HG02588 (cell line): ENCODE measurements at regions not wholly inside any gene's neighbourhood (a gene's known extent, or its start where the extent isn't known, plus 50 kb on each side); places are given as distances from the start of the nearest gene placed in this dataset.

Experiments
- ATAC-seq: cut with Tn5 transposase; IDR thresholded peaks from one replicate; pipeline ENCODE4 v1.9.1; 2021; ENCODE audit warnings: mild to moderate bottlenecking, moderate library complexity; ENCODE audit not compliant: unreplicated experiment

DNA sequence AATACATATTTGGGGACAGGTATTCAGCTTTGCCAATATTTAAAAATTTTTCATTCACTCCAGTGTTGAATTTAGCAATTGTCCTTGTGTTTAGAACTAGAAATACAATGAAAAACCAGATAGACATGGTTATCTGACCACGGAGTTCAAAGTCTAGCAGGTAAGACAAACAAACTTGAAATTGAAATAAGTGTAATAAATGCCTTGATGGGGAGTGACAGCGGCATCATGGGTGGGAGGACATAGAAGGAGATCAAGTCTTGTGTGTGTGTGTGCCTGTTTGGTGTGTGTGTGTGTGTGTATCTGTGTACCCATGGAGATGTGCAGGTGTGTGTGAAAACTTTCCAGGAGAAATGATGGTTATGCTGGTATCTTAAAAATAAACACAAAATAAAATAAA is 750.0 kb upstream of the CITED2 start:
- ATAC-seq = no peak

DNA sequence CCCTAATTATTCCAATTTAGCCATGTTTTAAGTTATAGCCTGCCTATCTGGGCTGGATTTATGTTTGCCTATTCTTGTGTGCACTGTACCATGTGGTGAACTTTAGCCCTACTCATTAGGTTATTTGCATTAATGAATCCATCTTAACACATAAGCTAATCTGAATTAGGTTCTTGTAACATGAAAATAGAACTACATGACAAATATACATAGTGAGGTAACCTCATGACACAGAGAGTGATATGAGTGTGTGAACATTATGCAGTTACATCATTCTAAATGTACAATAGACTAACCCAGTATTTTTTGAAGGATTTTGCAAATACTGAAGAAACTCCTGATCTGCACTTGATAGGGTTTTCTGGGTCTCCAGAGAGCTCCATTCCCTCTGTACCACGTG is 733.7 kb upstream of the CITED2 start:
- no peak for ATAC-seq

DNA sequence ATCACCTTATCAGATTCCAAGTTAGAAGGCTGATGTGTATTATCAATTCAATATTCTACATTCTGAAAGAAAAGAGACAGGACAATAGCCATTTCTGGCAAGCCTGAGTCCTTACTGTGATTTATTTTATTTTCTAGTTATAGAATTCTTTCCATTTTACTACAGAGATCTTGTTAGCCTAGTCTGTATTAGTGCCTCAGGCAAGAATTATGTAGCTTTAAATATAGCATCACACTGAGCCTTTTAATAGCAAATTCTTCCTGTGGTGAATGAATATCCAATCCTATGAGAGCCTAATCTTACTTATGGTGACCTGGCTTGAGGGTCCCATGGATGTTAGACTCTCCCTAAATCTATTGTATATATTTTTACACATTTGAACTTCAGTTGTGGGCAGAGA is 732.8 kb upstream of the CITED2 start:
- no peak for ATAC-seq

DNA sequence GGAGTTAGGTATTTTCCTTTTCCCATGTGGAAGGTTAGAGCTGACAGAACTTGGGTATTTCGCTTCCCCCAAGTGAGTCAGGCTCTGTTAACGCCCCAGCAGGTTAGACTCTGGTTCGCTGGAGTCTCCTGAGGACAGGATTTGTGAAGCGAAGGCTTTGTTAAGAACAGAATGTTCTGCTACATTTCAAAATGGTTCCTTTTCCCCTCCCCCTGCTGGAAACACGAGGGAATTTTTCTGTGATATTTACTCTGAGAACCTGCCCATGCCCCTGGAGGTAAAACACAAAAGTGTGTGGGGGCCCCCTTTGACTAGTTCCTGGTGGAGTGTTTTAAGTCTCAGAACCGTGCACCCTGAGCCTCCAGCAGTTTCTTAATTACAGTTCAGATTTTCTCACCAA is 731.4 kb upstream of the CITED2 start:
- no peak for ATAC-seq

DNA sequence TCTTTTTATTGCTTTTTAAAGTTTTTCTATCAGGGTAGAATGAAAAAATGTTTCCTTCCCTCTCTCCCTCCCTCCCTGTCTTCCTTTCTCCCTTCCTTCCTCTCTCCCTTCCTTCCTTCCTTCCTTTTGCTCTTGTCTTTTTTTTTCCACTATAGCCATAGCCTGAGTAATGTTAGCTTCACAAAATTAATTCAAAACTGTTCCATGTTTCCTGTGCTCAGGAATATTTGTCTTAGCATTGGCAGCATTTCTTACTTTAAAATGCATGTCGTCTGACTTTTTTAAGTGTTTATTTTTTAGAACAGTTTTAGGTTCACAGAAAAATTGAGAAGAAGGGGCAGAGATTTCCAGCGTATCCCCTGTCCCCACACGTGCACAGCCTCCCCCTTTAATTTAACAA is 730.8 kb upstream of the CITED2 start:
- ATAC-seq = no peak

DNA sequence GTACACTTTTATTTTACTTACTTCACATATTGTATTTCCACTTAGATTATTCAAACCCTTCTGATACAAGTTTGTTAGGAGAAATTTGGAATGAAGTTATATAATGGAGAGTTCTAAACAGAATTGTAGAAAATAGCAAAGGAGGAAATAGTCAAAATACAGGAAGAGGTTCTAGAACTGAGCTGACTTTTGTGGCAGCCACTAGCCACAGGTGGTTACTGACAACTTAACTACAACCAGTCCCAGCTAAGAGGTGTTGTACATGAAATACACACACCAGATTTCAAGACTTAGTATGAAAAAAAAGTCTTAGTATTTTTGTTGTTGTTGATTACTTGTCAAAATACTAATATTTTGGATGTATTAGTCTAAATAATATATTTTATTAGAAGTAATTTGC is 727.4 kb upstream of the CITED2 start:
- ATAC-seq = no peak

DNA sequence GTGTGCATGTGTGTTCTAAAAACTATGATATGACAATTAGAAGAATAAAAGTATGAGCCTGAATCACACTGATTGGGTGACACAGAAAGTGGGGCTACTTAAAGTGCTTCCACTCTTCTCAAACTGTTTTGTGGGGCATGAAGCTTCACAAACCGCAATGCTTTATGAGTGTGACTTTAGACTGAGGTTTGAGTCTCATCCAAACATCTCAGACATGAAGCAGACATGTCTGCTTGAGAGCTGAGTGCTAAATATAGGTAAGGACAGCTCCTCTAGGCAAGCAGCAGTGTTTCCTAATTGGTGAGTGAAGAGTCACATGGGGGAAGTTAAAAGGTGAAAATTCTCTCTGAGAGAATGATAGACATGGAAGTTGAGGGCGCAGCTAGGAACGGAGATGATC is 726.9 kb upstream of the CITED2 start:
- no peak for ATAC-seq

DNA sequence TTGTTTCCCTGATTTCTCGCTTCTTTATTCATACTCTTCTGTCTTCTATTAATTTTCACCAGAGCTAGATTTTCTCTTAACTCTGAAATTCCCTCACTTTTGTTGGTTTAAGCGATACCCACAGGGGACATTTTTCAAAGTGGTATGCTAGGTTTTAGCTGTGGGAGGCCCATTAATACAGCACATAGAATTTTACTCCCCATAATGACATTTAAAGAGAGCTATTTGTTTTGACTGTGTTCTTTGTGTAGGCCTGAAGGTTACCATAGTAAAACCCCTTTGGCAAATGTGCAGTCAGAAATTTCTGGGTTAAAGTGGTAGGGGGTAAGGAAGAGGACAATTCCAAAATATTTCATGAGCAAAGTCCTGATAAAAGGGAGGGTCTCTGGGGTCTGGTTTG is 721.1 kb upstream of the CITED2 start:
- no peak for ATAC-seq

DNA sequence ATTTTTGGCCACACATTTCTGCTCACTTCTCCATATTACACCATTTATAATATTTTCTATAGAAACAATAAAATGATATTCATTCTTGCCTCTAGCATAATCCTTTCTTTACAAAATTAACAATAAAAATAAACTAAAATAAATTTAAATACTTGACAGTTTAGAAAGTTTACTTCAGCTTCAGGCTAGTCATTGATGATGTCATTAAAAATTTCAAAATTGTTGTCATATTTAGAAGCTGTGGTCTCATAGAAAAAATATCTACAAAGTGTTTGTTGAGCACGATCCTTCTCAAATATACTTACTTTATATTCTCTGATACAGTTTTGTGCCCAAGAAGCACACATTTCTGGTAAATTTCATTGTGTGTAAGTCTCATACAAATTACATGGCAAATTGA is 717.4 kb upstream of the CITED2 start:
- ATAC-seq = no peak

DNA sequence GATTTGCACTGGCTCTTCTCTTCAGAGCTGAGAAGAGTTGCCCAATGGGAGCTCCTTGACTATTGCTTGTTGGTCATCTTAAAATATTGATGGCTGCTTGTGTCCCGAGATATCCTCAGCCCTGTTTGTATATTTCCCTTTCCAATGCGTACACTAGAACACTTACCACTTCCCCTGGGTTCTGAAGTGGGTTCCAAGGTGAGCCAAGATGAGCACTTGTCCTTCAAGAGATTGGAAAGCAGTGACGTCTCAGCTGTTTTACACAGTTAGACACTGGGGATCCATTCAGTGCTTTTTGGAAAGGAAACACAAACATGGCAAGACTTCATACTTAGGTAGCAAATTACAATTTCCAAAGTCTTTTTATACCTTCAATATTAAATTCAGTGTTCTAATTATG is 716.4 kb upstream of the CITED2 start:
- ATAC-seq = no peak

DNA sequence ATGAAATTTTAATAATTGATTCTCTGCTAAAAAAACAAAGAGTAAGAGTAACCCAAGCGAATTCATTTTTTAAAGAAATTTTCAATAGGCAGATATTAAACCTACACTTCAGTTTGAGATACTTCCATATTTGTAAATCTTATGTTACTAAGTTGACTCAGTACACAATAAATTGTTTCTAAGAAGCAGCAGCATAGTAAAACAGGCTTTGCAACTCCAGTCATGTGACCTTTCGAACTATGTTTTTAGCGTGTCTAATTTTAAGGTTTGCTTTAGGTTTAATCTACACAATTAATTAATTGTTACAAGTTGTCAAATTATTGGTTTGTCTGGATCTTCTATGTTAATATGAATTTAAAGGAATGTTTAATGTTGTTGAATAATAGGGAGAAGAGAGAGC is 708.9 kb upstream of the CITED2 start:
- no peak for ATAC-seq

DNA sequence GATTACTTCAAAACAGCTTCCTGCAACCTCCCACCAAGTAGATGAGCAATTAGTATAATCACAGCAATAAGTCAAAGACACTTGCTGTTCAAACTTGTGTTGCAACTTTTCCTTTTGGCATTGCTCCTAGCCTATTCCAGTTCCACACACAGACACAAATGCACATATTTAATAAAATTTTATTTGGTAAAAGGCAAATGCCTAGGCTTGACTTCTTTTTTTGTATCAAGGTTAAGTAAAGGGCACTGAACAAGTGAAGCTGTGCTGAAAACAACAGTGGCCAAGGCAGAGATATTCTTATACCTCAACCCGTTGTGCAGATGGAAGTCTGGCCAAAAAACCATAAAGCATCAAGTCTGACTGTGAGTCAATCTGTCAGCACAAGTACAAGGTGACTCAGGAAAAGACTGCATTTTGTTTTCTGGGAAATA is 708.4 kb upstream of the CITED2 start:
- no peak for ATAC-seq

DNA sequence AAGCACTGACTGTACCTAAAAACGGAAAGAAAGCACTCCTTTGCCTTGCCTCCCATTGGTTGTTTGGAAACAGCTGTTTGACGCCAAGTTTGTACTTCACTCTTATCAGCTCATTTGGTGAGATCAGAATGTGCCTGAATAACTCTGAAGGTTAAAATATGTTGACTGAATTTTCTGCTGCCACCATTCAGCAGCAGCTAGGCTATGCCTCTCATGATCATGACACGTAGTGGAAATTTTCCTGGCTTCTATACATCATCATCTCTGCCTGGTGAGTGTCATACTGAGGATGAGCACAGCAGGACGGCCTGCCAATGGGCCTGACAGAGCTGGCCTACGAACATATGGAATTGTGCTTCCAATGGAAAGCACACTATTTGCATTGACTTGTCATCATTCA is 704.9 kb upstream of the CITED2 start:
- no peak for ATAC-seq

DNA sequence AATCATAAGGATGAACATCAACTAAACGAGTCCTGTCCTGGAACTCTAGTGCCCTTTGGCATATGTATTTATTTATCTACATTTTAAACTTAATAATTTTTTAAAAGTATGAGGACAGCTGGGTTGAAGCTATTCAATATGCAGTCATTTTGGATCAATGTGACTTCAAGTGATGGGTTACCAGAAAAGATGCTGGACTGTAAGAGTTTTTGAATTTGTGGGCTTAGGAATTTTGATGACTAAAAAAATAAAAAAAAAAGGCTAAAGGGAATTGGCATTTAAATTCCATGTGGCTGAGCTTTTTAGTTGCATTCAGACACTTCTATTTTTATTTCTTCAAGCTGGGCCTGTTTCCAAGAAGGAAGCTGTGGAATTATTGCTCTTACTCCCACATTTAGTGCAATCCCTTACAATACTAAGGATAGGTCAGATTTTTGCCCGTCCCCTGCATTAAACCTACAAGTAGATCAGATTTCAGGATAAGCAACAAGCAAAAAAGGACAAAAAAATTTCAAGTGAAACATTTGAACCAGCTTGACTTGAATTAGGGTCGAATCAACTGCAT is 704.2 kb upstream of the CITED2 start:
- ATAC-seq = no peak

DNA sequence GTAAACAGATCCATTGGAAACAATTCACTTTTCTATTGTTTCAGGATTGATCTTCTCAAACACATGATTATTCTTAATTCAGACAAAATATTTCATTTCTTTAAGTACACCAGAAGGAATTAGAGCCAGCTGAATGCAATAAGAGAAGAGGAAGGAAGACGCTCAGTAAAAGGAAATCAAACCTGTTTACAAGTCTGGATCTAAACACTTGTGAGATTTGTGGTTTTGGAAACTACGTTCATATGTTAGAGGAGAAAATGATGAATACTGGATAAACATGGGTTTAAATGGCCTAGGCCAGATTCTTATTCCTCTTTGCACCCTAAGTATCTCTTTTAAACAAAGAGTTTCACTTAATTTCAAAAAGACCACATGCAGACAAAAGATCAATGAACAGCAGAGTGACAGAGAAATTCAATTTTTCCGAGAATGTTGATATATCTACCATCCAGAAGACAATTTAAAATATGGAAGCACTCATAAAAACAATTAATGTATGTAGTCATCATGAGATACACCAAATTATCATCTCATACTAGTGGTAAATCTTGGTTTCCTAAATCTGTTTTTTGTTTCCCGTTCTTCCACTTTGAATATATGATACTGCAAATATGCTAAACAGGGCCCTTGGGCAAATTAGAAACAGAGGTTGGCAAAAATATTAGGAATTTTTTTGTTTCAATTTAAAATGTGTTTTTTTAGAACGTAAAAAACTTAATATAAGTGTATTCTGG is 703.5 kb upstream of the CITED2 start:
- ATAC-seq = no peak

DNA sequence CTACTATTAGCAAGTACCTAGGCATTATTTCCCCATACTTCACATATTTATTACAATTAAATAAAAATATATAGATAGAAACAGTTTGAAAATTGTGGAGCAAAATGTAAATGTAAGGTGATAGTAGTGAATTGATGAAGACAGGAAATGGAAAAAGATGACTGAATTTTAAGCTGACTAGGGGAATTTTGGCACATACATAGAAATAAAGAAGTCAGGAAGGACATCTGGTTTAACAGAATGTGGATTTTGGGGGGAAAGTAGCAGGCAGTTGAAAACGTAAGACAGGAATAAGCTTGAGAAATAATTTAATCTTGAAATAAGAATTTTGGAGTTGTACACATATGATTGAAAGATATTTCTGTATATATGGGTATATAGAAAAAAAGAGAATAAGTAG is 701.7 kb upstream of the CITED2 start:
- no peak for ATAC-seq

DNA sequence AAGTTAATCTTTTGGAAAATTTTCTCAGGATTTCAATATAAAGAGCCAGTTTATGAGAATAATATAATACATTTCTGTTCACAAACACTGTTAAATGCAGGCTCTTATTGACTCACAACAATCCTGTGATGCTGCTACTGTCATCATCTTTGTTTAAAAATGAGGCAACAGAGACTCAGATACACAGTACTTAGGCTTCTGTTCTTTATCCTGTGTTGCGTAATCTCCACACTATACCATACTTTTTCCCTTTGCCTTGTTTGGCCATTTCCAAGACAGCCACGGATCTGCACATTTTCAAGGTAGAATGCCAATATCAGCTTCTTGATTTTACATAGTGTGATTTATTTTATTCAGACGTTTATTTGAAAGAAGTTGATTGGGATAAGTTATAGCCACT is 699.0 kb upstream of the CITED2 start:
- no peak for ATAC-seq

DNA sequence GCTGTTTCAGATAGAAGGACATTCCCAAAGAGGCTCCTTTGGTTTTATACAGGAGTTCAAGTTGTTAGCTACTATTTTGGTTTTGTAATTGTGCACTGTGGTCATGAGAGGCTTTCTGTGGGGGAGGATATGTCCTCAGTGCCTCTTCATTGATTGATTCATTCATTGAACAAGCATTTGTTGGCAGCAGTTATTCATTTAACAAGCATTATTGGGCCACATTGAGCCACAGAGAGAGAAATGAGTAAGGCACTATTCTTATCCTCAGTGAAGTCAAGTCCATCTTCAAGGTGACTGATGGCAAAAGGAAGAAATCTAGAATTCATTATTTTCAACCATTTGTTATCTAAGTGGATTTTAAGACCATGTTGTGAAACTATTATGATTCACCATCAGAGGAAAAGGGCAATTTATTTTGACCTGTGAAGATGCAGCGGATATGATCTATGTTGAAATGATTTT is 697.2 kb upstream of the CITED2 start:
- no peak for ATAC-seq

DNA sequence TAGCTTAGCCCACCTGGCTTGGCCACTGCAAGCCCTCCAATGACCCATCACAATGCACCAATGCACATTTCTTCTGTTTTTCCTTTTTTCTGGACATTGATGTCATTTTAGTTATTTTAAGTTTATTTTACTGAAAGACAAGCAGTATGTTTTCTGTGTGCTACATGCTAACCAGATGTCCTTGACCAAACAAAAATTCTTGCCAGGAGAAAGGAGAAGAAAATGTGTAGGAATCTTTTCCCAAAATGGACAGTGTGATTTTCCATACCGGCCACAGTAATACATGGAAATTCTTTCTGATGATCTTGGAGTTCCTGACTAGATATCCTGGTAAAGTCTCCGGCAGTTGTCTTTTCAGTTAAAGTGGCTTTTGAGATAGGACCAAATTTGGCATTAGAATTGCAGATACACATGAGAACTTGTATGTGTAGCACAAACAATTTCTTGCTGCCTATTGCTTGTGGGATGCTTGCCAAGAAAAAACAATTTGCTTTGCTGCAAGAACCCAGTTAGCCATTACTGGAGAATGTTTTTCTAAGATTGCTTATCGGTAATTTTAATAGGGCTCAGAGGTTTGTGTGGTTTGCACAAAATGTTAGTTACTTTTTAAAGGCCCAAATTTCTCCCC is 696.5 kb upstream of the CITED2 start:
- ATAC-seq = no peak

DNA sequence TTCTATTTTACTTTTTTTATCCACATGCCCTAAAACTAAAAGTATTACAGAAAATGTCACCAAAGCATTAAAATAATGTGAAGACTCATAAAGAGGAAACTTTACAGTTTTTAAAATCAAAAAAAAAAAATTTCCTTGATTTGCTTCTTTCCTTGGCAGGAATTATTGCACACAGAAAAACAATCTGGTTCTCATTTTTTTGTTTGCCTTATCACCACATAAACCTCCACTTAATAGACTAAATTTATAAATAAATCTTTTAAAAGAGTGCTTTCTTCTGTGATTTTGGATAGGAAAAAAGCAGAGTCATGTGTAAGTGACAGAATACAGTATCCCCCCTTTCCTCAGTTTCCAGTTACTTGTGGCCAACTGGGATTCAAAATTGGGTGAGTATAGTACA is 695.1 kb upstream of the CITED2 start:
- no peak for ATAC-seq

DNA sequence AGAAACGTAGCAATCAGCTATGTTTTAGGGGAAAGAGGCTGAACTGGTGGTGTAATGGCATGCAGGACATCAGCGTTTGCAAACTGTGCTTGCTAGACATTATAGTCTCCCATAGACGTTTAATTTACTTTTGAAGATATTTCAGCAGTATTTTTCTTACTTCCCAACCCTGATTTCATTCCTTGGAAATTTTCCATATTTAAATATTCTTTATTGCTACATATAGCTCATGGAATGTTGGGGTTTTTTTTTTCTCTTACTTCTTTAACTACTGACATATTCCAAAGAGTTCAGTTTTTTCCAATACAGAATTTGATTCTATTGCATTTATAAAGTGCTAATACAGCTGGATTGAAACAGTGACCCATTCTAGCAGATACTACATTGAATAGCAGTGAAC is 694.4 kb upstream of the CITED2 start:
- ATAC-seq = no peak

DNA sequence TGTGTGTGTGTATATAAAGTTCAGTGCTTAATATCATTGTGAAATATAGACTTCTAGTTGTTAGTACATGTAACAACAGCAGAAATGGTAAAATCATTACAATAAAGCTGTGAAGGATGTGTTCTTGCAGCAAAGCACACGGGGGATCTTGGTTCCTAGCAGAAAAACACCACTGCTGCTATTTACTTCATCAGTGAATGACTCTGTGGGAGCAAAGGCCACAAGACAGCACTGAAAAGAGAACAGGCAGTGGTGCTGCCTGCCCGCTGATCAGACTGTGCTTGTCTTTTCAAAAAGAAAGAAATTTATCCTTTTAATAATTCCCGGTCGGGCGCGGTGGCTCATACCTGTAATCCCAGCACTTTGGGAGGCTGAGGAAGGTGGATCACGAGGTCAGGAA is 689.9 kb upstream of the CITED2 start:
- ATAC-seq = no peak

DNA sequence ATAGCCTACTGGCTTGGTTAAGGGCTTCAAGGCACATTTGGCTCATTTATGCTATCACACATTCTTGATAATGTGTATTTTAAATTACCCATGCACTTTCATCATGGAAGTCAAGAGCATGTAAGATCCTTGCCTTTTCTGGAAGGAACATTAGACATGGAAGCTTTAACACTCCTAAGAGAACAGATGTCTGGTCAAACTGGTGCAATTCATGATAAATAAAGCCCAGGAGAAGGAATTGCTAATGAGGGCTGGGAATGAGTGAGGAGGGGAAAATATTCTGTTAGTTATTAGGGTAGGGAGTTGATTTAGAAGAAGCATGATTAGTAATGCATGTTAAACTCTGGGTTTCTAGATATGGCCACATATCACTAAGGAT is 688.6 kb upstream of the CITED2 start:
- no peak for ATAC-seq
